ENCODE measurements at regions not wholly inside any gene's neighbourhood (a gene's known extent, or its start where the extent isn't known, plus 50 kb on each side); places are given as distances from the start of the nearest gene placed in this dataset.

- TF ChIP-seq CTCF (conservative IDR thresholded peaks at IDR 0.05 in 1 of 2, IDR thresholded peaks at IDR 0.05 in 1 of 2; ENCODE audit: extremely low read depth in 1 of 2, insufficient read depth in 1 of 2, low read depth in 1 of 2, low read length in 2 of 2) (no peak), EZH2 (IDR thresholded peaks at IDR 0.05; ENCODE audit: borderline replicate concordance, low read length) (no peak)
Observed at GRCh38 chr10:37679465-37679864, 177.9 kb downstream of the ZNF248 start.
